ENCODE measurements at regions not wholly inside any gene's neighbourhood (a gene's known extent, or its start where the extent isn't known, plus 50 kb on each side); places are given as distances from the start of the nearest gene placed in this dataset.
"Not testable (repeated sequence)": the region's sequence is repeated elsewhere in the genome, so short reads cannot be mapped to it uniquely, and the experiment has no call there.

DNA sequence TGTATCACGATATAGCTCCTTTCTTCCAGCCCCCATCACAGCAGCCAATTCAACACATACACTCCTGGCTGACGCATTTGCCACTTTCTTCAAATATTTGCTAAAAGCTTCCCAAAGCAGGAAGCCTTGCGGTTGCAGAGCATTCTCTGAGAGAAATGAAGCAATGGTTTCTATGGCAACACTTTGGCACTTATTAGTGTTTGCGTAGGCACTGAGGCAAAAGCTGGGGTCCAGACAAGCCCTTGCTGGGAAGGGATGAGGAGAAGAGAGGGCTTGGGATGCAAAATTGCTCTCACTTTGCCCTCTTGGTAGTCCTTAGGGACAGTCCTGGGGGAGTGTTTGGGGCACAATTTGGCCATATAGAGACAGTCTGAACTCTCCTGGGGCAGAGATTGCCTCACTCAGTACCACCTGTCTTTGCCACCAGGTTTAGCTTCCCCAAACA, 55.0 kb upstream of the PAK3 start:
- DNase-seq (ENCODE audit: low read depth), result no peak

DNA sequence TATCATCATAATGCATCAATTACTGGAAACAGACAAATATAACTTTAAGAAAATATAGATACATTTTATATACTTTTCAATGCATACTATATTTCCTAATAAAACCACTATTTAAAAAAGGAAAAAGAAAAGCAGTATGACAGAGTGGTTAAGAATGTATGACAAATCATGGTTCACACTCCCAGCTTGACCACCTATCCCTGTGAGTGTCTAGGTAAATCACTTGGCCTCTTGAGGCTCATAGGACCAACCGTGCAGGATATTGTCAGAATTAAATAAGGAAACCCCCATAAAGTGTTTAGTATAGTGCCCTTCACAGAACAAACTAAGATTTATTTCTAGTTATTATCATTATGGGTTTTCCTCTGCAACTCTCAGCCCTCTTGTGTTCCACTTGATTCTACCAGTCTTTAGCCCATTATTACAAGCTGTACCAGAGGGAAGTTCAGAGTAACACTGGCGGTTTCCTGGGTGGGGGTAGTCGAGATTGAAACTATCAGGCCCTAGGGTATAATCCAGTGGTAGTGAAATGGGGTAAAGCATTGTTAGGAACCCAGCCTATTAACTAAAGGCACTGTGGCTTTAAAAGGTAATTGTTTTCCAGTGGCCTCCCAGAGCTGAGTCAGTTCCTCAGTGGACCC, 55.5 kb upstream of the PAK3 start:
- DNase-seq (ENCODE audit: low read depth), result no peak

DNA sequence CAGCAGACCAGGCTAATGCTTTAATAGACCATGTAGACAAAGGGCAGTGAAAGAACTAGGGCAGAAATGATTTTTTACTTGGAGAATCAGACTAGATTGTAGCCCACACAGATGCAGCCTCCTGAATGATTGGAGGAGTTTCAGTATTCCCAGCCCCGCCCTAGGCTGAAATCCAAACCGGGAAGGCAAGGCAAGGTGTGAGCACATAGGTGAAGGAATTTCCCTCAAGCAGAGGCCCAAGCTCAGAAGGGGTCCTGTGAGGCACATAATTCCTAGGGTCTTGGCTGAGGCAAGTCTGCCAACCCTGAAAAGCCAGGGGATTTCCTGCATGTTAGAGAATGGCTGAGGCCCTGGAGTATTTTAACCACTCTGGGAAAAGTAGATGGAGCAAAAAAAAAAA, 56.4 kb upstream of the PAK3 start:
- no peak for DNase-seq (ENCODE audit: low read depth)

DNA sequence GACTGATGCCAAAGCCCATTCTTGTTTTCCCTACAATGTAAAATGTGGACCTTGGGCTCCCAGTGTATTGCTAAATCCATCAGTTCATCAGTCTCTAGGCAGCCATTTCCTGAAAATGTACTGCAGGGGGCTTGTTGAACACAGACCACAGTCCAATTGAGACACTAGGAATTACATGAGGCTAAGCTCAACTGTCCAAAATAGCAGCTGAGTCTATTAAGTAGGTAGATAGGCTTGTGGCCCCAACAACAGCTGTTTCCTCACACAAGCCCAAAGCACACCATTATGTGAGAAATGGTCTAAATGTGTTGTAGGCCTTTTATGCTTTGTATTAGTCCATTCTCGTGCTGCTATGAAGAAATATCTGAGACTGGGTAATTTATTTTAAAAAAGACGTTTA, 60.0 kb upstream of the PAK3 start:
- DNase-seq (ENCODE audit: low read depth), result no peak

DNA sequence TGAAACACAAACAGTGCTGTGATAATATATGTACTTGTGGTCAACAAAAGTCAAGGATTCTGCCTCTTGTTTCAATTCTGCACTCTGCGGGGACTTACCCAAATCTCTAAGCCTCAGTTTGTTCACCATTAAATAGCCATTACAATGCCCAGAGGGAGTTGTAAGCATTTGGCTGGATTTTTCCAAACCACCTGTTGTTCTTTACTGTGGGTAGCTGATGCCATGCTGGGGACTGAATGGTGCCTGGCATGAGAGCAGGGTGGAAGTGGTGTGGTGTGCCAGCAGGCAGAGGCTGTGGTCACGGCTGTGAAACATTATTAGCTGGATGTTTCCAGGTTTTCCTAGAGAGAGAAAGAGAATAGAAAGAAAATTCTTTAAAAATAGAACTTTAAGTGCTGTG, 60.7 kb upstream of the PAK3 start:
- no peak for DNase-seq (ENCODE audit: low read depth)

DNA sequence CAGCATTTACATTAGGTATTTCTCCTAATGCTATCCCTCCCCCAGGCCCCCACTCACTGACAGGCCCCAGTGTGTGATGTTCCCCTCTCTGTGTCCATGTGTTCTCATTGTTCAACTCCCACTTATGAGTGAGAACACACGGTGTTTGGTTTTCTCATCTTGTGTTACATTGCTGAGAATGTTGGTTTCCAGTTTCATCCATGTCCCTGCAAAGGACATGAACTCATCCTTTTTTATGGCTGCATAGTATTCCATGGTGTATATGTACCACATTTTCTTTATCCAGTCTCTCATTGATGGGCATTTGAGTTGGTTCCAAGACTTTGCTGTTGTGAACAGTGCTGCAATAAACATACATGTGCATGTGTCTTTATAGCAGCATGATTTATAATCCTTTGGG, 73.0 kb upstream of the PAK3 start:
- not testable (repeated sequence) for DNase-seq (ENCODE audit: low read depth)

DNA sequence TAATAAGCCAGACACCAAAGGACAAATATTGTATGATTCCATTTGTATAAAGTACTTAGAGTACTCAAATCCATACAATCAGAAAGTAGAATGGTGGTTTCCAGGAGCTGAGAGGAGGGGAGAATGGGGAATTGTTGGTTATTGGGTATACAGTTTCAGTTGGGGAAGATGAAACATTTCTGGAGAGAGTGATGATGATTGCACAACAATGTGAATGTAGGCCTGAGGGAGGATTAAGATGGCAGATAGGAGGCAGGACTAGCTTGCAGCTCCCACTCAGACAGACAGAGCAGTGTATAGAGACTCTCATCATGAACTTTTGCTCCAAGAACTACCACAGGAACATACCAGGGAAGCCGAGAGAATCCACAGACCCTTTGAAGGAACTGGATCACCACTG, 75.7 kb upstream of the PAK3 start:
- DNase-seq (ENCODE audit: low read depth), result no peak

DNA sequence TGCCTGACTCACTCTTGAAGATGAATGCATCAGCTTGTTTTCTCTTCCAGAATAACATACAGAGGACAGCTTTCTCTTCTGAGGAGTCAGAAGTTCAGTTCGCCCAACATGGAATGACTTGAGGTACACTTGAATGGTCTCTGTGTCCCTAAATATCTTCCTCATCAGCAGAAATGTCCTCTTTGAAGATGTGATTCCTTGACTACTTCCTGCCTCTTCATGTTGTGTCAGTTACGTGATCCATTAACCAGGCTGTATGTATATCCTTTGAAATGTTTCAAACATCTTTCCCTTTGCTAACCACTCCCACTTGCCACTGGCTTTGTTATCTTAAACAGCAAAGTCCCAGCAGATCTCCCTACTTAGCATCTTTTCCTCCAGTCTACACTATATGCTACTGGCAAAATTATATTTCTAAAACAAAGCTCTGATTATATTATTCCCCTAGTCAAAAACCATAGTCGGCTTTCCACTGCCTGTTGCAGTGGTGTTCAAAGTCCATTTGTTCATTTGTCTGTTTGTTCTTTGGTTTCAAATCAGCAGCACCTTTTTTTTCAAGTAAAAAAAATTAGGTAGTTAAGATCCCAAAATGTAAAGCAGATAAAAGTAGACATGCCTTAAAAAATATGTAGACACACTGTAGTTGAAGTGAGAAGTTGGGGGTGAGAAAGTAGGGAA, 82.1 kb upstream of the PAK3 start:
- DNase-seq (ENCODE audit: low read depth), result no peak

DNA sequence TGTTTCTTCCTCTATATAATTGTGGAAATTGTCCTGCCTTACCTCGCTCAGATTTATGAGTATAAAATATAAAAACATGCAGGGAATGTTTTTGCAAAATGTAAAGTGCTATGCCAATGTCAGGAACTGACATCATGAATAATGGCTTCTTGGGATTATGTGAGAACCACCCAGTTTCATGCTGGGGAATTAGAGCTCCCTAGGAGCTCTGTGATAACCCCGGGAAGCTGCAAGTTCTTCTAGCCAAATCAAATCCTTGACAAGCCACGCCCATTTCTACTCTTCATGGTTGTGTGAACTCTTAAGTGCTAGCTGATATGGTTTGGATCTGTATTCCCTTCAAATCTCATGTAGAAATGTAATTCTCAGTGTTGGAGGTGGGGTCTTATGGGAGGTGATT, 85.9 kb upstream of the PAK3 start:
- no peak for DNase-seq (ENCODE audit: low read depth)

DNA sequence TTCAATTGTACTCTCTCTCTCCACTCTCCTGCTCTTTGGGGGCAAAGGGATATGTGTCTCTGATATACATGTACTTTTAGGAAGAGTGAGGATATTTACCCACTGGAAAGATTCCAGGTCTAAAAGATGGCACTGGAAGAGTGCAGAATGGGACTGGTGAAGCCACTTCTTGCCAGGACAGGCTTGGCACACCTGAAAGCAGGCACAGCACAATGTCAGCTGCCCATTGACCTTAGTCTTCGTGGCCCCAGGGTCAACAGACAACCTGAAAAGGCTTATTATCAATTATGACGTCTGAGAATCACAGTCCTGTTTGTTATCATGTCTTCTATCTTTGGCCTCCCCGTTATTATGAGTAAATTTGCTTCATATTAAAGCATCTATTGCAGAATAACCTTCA, 86.7 kb upstream of the PAK3 start:
- no peak for DNase-seq (ENCODE audit: low read depth)

DNA sequence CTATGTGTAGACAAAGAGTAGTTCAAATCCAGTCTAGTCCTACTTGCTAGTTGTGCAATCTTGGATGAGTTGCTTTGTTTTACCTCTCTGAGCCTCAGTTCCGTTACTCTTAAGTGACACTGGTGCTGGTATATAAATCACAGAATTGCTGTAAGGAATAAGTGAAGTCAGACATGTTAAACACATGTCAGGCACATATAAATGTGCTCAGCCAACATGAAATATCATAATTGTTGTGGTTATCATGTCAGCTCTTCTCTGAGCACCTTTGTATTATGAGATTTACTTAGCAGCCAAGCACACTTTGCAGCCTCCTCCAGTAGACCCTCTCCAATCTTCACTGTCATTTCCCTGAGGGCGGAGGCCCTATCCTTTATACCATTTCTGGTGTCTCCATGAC, 87.9 kb upstream of the PAK3 start:
- DNase-seq (ENCODE audit: low read depth), result no peak

DNA sequence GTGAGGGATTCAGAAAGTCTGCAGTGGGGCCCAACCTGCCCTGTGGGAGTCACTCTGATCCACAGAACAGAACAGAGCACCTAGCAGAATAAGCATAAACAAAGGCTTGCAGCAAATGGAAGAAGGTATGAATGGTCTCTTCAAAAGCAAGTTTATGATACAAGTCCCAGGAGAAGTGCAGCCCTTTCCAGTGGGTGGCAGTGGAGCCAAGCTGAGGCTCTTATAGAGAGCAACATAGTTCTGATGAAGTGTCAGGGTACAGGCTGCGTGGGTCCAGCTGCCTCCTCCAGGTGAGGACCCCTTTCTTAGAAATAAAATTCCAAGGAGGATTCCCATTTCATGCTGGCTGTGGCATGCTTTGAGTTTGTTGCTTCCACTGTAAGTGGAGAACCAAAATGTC, 88.8 kb upstream of the PAK3 start:
- DNase-seq (ENCODE audit: low read depth), result no peak

DNA sequence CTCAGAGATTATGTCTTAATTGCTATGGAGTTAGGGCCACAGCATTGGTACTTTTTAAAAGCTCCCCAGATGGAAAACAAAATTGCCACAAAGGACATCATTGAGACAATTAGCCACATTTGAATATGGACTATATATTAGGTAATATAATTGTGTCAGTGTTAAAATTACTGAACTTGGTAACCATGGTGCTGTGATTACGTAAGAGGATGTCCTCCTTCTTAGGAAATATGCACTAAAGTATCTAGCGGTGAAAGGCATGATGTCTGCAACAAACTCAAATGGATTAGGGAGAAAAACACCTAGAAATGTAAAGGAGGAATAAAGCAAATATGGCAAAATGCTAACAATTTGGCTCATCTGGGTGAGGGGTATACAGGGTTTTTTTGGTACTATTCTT, 89.9 kb upstream of the PAK3 start:
- DNase-seq (ENCODE audit: low read depth), result no peak

DNA sequence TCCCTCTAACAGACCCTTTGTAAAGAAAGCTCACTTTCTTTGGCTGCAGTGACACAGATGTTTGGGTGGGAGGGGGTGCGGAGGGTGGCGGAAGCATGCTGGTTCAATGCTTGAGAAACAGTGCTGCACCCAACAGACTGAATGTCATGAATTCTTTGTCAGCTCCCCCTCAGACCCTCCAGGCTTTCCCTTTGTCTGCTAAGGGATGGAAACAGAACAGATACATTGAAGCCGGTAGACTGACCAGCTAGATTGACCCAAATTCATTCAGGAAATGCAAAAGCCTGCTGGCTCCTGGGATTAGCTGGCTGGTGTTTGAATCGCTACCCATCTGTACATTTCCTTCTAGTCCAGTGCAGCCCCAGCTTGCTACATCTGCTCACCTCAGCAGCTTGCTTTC, 90.8 kb upstream of the PAK3 start:
- DNase-seq (ENCODE audit: low read depth), result no peak

DNA sequence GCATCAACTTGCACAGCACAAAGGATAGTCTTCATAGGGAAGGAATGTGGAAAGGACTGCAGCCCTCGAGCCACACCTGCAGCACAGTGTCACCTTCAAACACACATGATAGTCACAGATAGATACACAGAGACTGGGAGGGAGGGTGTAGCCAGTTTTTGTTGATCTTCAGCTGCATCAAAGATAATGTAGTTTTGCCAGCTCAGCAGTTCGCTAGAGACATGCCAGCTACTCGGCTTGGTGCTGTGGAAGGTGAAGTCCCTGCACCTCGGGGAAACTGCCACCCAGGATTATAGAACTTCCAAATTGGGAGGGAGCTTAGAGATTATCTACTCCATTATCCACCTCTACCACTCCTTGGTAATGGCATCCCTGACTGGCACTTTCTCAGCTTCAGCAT, 92.9 kb upstream of the PAK3 start:
- DNase-seq (ENCODE audit: low read depth), result no peak

DNA sequence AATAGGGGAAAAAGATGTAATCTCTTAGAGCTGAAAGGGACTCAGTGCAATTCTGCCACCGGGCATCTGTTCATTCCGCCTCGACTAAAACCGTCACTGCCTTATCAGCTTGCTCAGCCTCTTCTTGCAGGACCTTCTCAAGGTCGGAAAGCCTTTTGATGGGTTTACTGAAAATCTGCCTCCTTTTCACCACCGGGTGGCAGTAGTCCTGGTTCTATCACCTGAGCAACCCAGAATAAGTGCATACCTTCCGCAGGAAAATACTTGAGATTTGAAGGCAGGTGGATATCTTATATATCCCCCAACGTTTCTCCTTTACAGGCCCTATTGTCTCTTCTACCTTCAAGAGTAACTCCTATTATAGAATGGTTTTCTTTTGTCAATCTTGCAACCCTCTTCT, 103.4 kb upstream of the PAK3 start:
- no peak for DNase-seq (ENCODE audit: low read depth)

DNA sequence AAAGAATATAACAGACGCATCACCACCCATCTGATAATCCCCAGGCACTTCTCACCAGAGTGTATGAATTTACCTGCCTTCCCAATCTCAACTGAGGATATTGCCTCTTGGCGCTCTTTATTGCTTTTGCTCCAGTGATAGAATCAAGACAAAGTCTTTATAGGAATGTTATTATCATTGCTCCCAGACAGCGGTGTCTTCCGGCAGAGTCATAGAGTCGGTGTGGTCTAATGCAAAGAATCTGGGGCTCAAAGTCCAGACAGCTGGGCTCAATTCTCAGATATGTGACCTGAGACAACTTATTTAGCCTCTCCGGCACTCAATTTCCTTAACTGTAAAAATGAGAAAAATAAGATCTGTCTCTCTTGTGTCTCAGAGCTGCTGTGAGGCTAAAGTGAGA, 106.1 kb upstream of the PAK3 start:
- no peak for DNase-seq (ENCODE audit: low read depth)

DNA sequence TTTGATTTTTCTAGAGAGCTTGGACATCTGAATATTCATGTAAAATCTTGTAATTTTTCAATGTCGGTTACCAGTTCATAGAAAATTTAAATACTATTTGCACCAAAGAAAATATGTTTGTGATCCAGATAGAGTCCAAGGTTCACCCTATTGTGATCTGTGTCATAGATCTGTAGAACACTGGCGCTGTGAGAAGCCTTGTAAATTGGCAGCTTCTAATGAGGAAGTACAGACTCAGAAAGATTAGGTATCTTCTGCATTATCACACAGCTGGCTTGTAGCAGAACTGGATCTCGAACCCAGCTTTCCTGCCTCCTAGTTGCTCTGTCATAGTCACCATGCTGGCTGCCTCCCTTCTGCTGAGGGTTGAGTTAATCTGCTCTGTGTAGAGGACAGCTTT, 106.5 kb upstream of the PAK3 start:
- no peak for DNase-seq (ENCODE audit: low read depth)

DNA sequence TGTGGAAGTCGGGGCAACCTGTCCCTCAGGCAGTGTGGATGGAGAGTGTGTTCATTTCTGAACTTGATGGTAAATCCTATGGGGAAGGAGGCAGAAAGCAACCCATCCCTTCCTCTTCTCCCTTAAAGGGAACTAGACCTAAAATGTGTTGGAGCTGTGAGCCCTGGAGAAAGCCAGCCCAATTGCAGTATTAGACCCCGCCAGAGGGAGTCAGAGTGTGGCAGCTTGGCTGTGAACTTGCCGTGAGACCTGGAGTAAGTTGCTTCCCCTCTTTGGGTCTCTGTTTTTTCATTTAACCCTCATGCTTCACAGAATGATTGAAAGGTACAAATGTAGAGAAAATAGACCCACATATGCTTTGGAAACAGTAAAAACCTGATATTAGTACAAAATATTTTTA, 108.7 kb upstream of the PAK3 start:
- DNase-seq (ENCODE audit: low read depth), result no peak

DNA sequence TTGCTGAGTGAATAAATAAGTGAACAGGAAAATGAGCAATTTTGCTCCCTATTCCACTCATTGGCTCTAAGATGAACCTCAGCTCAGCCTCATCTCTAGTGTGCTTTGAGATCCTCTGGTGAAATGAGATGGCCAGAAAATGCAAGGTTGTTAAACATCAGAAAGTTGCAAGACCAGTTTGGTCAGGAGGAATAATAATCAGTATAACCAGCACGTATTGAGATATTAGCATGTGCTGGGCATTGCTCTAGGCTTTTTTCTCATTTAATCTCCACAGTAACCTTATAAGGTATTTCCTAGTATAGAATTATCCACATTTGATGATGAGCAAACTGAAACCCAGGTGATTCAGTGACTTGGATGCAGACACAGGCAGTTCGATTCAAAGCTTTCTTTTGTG, 110.5 kb upstream of the PAK3 start:
- DNase-seq (ENCODE audit: low read depth), result no peak

DNA sequence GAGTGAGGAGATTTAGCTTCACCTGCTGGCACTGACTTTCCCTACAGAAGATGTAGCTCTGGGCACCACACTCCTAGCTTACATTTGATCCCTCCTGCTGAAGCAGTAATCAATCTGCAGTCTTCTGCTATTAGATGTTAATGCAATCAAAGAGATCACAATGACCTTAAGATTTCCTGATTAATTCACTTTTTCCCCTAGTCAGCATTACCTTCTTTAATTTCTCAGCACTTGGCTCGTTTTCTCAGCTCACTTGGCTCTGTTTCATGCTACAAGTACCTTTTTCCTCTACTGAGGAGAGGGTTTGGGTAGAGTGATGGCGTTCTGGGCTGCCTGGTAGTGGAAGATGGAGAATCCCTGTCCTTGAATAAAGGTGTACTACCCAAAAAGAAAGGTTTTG, 113.0 kb upstream of the PAK3 start:
- no peak for DNase-seq (ENCODE audit: low read depth)

DNA sequence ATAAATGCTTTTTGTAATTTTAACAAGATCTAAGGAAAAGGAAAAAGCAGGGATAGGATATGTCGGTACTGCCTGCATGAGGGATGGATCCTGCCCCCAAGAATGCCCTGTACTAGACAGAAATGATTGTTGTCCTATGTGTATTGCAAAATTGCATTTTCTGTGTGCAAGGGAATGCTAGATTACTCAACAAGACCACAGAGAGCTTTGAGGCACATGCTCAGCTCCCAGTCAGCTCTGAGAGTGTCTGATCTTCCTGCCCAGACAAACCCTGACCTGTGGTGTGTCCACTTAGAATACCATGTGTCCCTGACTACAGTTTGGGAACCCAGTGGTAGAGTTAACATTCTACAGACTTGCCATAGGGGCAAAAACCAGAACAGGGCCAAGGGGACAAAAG, 129.2 kb upstream of the PAK3 start:
- DNase-seq (ENCODE audit: low read depth), result no peak

DNA sequence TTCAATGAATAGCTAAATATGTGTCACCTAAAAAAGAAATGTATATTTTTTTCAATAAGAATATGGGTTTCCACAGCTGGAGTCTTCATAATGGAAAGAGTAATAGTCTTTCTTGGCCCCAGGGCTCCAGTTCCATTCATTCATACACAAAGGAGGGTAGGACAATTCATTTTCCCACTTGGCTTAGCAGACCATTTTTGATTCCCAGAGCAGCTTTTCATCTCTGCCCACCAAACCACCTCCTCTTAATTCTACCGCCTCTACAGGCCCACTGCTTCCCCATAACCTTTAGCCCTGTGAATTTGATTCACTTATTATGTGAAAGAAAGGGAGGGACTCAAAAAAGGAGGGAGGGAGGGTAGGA, 129.9 kb upstream of the PAK3 start:
- no peak for DNase-seq (ENCODE audit: low read depth)

DNA sequence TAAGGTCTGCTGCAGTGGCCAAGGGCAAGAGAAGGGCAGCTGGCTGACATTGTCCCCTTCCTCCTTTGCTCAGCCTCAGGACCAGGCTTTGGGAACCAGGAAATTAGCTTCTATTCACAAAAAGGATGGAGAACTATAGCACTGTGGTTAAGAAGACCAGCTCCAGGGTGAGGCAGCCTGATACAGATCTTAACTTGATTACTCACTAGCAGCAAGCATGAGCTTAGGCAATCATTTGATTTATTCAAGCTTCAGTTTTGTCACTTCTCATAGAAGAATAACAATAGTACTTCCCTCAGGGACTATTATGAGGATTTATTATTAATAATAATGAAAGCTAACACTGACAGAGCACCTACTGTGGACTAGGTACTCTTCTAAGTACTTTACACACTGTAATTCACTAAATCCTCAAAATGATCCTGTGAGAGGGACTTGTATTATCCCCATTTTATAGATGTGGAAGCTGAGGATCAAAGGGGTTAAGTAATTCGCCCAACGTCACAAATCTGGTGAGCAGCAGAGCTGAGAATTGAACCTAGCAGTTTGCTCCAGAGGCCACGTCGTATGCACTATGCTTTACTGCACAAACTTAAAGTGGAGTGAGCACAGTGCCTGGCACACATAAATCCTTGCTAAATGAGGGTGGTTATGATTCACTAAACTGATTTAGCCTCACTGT, 130.4 kb upstream of the PAK3 start:
- DNase-seq (ENCODE audit: low read depth), result no peak
